ENCODE measurements at regions not wholly inside any gene's neighbourhood (a gene's known extent, or its start where the extent isn't known, plus 50 kb on each side); places are given as distances from the start of the nearest gene placed in this dataset.
"Not testable (repeated sequence)": the region's sequence is repeated elsewhere in the genome, so short reads cannot be mapped to it uniquely, and the experiment has no call there.

- no peak for DNase-seq
These were observed 198.3 kb upstream of the FIGN start for GRCh38 chr2:163934131-163934530.

- DNase-seq, result no peak
These were observed 183.9 kb upstream of the FIGN start for GRCh38 chr2:163919717-163920116.

GRCh38 chr2:163914486-163914885 is 178.7 kb upstream of the FIGN start:
- DNase-seq, result not testable (repeated sequence)

- DNase-seq, result not testable (repeated sequence)
These were observed 177.7 kb upstream of the FIGN start for GRCh38 chr2:163913532-163913944.

- DNase-seq, result no peak
These were observed 173.7 kb upstream of the FIGN start for GRCh38 chr2:163909411-163910080.

- no peak for DNase-seq
These were observed 170.6 kb upstream of the FIGN start for GRCh38 chr2:163906410-163906809.

- DNase-seq, result no peak
These were observed 162.0 kb upstream of the FIGN start for GRCh38 chr2:163897799-163898198.

GRCh38 chr2:163893444-163893843 is 157.6 kb upstream of the FIGN start:
- DNase-seq, result not testable (repeated sequence)

GRCh38 chr2:163888591-163888990 is 152.8 kb upstream of the FIGN start:
- no peak for DNase-seq

GRCh38 chr2:163887182-163887581 is 151.4 kb upstream of the FIGN start:
- no peak for DNase-seq

- DNase-seq, result no peak
These were observed 148.6 kb upstream of the FIGN start for GRCh38 chr2:163884416-163884815.

- no peak for DNase-seq
These were observed 142.9 kb upstream of the FIGN start for GRCh38 chr2:163878718-163879117.

- no peak for DNase-seq
These were observed 141.5 kb upstream of the FIGN start for GRCh38 chr2:163877316-163877715.

- no peak for DNase-seq
These were observed 127.3 kb upstream of the FIGN start for GRCh38 chr2:163863073-163863472.

- no peak for DNase-seq
These were observed 124.1 kb upstream of the FIGN start for GRCh38 chr2:163859951-163860350.

GRCh38 chr2:163856941-163857340 is 121.1 kb upstream of the FIGN start:
- DNase-seq, result no peak

GRCh38 chr2:163852616-163853015 is 116.8 kb upstream of the FIGN start:
- DNase-seq, result no peak

GRCh38 chr2:163849756-163850435 is 114.1 kb upstream of the FIGN start:
- DNase-seq, result no peak

- no peak for DNase-seq
These were observed 103.1 kb upstream of the FIGN start for GRCh38 chr2:163838890-163839289.

- no peak for DNase-seq
These were observed 100.4 kb upstream of the FIGN start for GRCh38 chr2:163836167-163836566.

GRCh38 chr2:163834841-163835240 is 99.0 kb upstream of the FIGN start:
- DNase-seq, result no peak

- DNase-seq, result no peak
These were observed 98.4 kb upstream of the FIGN start for GRCh38 chr2:163834221-163834620.

- no peak for DNase-seq
These were observed 93.0 kb upstream of the FIGN start for GRCh38 chr2:163828771-163829170.

- DNase-seq, result no peak
These were observed 86.2 kb upstream of the FIGN start for GRCh38 chr2:163822033-163822432.

All from NCI-H2227 treated with DMSO at 0.1 percent for 48 hours (cell line).